ENCODE measurements at regions not wholly inside any gene's neighbourhood (a gene's known extent, or its start where the extent isn't known, plus 50 kb on each side); places are given as distances from the start of the nearest gene placed in this dataset.

GRCh38 chr3:24601066-24601939 lies 106.7 kb upstream of the THRB start:
- ATAC-seq = no peak
- Histone ChIP-seq H3K79me2 (replicated peaks; ENCODE audit: insufficient read depth) (no peaks in the 10 kb centered on the region), H4K20me1 (replicated peaks; ENCODE audit: insufficient read depth) (no peaks in the 10 kb centered on the region), H3K27me3 (ENCODE audit: insufficient read depth) (no peaks in the 10 kb centered on the region), H2AFZ (no peak overlapping the region), H3K4me3 (no peak overlapping the region), H3K36me3 (ENCODE audit: insufficient read depth) (no peaks in the 10 kb centered on the region), H3F3A (replicated peaks; ENCODE audit: low read depth) (no peaks in the 10 kb centered on the region), H3K27ac (ENCODE audit: low read depth) (no peak overlapping the region), H3K9me2 (ENCODE audit: insufficient read depth) (peaks cover 7% of the 10 kb centered on the region; the same call in 1 of the 2 replicates), H3K4me1 (ENCODE audit: insufficient read depth) (peaks cover 15% of the 10 kb centered on the region), H3K4me2 (no peak overlapping the region)
- Mint-ChIP-seq H3K4me1 (peaks cover 20% of the 10 kb centered on the region), H3K27me3 (ENCODE audit: insufficient read depth, low read depth, poor library complexity) (no peaks in the 10 kb centered on the region), H3K9me3 (no peaks in the 10 kb centered on the region), H3K4me3 (no peak overlapping the region), H3K36me3 (ENCODE audit: low read depth) (no peaks in the 10 kb centered on the region), H3K27ac (no peak overlapping the region)
- no peak for TF ChIP-seq POLR2AphosphoS5 (IDR thresholded peaks at IDR 0.05; ENCODE audit: low read depth)
- TF ChIP-seq STAT1 (IDR thresholded peaks at IDR 0.05; ENCODE audit: unreplicated experiment) = no peak
- no peak for TF ChIP-seq CTCF (conservative IDR thresholded peaks at IDR 0.05; ENCODE audit: low read depth in 2 of 2)
- TF ChIP-seq EZH2phosphoT487 (IDR thresholded peaks at IDR 0.05; ENCODE audit: unreplicated experiment) = no peak
- TF ChIP-seq ZNF462 (CRISPR knock-in tag; IDR thresholded peaks at IDR 0.05) = no peak
- no peak for TF ChIP-seq REST (IDR thresholded peaks at IDR 0.05; ENCODE audit: unreplicated experiment)
- no peak for DNase-seq (ENCODE audit: low spot score)
